Endothelial cell of umbilical vein (primary cell): ENCODE measurements at regions not wholly inside any gene's neighbourhood (a gene's known extent, or its start where the extent isn't known, plus 50 kb on each side); places are given as distances from the start of the nearest gene placed in this dataset.

ENCODE experiments used
- EZH2 ChIP-seq: IDR thresholded peaks from 2 replicates; pipeline ENCODE4 v1.6.1; 2012; ENCODE audit warnings: borderline replicate concordance, low read depth, mild to moderate bottlenecking, moderate library complexity, low read length, inconsistent platforms; ENCODE audit not compliant: severe bottlenecking
- FOS ChIP-seq: IDR thresholded peaks from 2 replicates; pipeline ENCODE4 v1.6.1; 2011; ENCODE audit warnings: mild to moderate bottlenecking, low read length, moderate library complexity, borderline replicate concordance; ENCODE audit not compliant: insufficient read depth
- GATA2 ChIP-seq: IDR thresholded peaks from 2 replicates; pipeline ENCODE4 v1.7.0; 2011; ENCODE audit warnings: low read depth, mild to moderate bottlenecking, moderate library complexity, mixed read lengths, low read length; ENCODE audit not compliant: insufficient read length, insufficient read depth
- MYC ChIP-seq: IDR thresholded peaks from one replicate; pipeline ENCODE4 v1.6.1; 2011; ENCODE audit warnings: mild to moderate bottlenecking, low read depth, low read length
- POLR2A ChIP-seq: IDR thresholded peaks from 2 replicates; pipeline ENCODE4 v1.6.1; 2012; ENCODE audit warnings: low read depth, mild to moderate bottlenecking, control low read depth, low read length
- POLR2AphosphoS5 ChIP-seq: IDR thresholded peaks from 2 replicates; pipeline ENCODE4 v1.6.1; 2012; ENCODE audit warnings: low read depth, mild to moderate bottlenecking, control low read depth, low read length, moderate library complexity; ENCODE audit not compliant: insufficient read depth
- TF ChIP-seq, protein P1 (sequence below), 2 donors: IDR thresholded peaks; 1 replicate in 1 of 2; 2 replicates in 1 of 2; pipeline ENCODE4 v1.5.1; 2011; ENCODE audit warnings: low read length in 2 of 2, mild to moderate bottlenecking in 2 of 2, moderate library complexity in 2 of 2, control low read depth in 1 of 2, inconsistent platforms in 1 of 2, low read depth in 1 of 2; ENCODE audit not compliant: insufficient read depth in 1 of 2; ENCODE audit errors: extremely low read depth in 1 of 2
- TF ChIP-seq, protein P2 (sequence below): IDR thresholded peaks from 2 replicates; pipeline ENCODE4 v1.6.1; 2011; ENCODE audit not compliant: insufficient read depth, insufficient read length

DNA sequence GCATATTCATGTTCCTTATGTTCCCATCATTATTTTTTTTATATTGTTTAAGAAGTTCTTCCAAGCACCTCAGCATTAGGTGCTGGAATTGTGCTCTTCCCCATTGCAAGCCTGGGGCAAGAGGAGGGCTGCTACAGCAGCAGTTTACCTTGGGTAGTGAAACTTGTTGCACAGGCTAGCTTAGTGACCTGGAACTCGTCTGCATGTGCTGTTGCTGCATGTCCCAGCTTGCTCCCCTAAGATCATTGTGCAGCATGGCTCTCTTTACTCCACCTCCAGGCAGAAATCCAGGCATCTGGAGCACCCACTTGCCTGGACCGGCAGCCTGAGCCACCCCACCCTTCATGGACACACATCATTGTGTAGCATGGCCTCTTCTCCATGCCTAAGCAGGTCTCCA is 776.0 kb downstream of the GLUD2 start:
- TF ChIP-seq, protein P1, sequence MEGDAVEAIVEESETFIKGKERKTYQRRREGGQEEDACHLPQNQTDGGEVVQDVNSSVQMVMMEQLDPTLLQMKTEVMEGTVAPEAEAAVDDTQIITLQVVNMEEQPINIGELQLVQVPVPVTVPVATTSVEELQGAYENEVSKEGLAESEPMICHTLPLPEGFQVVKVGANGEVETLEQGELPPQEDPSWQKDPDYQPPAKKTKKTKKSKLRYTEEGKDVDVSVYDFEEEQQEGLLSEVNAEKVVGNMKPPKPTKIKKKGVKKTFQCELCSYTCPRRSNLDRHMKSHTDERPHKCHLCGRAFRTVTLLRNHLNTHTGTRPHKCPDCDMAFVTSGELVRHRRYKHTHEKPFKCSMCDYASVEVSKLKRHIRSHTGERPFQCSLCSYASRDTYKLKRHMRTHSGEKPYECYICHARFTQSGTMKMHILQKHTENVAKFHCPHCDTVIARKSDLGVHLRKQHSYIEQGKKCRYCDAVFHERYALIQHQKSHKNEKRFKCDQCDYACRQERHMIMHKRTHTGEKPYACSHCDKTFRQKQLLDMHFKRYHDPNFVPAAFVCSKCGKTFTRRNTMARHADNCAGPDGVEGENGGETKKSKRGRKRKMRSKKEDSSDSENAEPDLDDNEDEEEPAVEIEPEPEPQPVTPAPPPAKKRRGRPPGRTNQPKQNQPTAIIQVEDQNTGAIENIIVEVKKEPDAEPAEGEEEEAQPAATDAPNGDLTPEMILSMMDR (IDR thresholded peaks at IDR 0.05; ENCODE audit: extremely low read depth in 1 of 2, insufficient read depth in 1 of 2, low read depth in 1 of 2, low read length in 2 of 2), result no peak
- TF ChIP-seq EZH2, result no peak
- TF ChIP-seq POLR2A, result no peak
- no peak for TF ChIP-seq POLR2AphosphoS5
- TF ChIP-seq FOS, result no peak
- TF ChIP-seq, protein P2, sequence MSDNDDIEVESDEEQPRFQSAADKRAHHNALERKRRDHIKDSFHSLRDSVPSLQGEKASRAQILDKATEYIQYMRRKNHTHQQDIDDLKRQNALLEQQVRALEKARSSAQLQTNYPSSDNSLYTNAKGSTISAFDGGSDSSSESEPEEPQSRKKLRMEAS, result no peak
- TF ChIP-seq GATA2, result no peak
- no peak for TF ChIP-seq MYC
